Skin epidermis (tissue), 12 donors: ENCODE measurements at regions not wholly inside any gene's neighbourhood (a gene's known extent, or its start where the extent isn't known, plus 50 kb on each side); places are given as distances from the start of the nearest gene placed in this dataset.
"Not testable (repeated sequence)": the region's sequence is repeated elsewhere in the genome, so short reads cannot be mapped to it uniquely, and the experiment has no call there.

Experiments used
- H3K27ac ChIP-seq, 21 experiments: fragments of 200-600 bp; sonication (generic) in 11 of 21; one replicate each; pipeline ENCODE4 v1.5.0; 2020; ENCODE audit warnings: mild to moderate bottlenecking in 3 of 21, inconsistent platforms in 2 of 21, moderate library complexity in 2 of 21
- H3K4me3 ChIP-seq, 7 experiments: fragments of 200-600 bp; sonication (generic) in 2 of 7; one replicate each; pipeline ENCODE4 v1.5.0; 2020; ENCODE audit warnings: inconsistent platforms in 2 of 7, mild to moderate bottlenecking in 2 of 7, moderate library complexity in 1 of 7

DNA sequence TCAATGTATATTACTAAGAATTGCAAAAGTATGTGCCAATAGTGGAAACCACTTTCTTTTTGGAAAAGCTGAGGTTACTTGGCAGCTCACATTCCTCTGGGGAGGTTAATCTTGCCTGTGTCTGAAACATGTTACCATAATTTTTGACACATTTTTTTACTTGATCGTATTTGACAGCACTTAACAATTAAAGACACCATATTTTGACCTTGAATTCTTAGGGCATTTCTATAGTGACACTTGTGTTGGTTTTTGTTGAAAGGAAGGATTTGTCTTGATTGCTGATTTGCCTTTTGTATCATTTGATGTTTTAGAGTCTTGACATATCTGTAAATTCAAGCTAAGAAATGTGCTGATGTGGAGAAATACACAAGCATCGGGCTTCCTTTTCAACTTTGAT, 2135.5 kb downstream of the PCDH7 start:
- no peak overlapping the region for H3K27ac ChIP-seq

DNA sequence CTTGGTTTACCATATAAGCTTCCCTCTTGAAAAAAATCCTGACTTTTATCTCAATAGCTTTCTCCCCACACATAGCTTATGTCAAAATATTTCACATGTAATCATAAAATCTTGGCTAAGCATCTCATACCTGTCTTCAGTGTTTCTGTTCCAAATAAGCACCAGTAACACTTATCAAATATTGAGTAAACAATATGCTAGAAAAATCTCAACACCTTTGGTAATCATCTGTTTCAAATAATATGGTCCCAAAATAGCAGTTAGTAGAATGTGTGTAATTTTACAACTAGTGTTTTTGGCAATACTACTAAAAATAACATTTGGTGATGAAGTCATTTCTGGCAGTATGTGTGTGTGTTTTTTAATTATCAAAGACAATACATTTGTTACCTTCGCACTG, 2138.2 kb downstream of the PCDH7 start:
- H3K4me3 ChIP-seq = no peak overlapping the region
- H3K27ac ChIP-seq = no peak overlapping the region

More for the DNA sequence above, 2135.5 kb downstream of the PCDH7 start:
- no peak overlapping the region for H3K4me3 ChIP-seq

DNA sequence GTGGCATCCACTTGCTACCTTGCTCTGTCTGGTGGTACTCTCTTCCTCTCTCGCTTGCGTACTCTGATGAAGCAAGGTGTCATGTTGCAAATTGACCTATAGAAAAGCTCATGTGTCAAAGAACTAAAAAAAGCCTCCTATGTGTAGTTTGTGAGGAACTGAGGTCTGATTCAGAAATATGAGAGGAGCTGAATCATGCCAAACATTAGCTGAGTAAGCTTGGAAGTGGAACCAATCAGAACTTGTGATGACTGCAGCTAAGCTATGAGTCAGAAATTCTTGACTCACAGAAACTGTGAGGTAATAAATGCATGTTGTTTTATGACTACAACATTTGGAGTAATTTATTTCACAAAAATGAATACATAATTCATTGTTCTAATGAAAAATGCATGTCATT, 2138.8 kb downstream of the PCDH7 start:
- Histone ChIP-seq H3K4me3 (no peak overlapping the region), H3K27ac (no peak overlapping the region)

DNA sequence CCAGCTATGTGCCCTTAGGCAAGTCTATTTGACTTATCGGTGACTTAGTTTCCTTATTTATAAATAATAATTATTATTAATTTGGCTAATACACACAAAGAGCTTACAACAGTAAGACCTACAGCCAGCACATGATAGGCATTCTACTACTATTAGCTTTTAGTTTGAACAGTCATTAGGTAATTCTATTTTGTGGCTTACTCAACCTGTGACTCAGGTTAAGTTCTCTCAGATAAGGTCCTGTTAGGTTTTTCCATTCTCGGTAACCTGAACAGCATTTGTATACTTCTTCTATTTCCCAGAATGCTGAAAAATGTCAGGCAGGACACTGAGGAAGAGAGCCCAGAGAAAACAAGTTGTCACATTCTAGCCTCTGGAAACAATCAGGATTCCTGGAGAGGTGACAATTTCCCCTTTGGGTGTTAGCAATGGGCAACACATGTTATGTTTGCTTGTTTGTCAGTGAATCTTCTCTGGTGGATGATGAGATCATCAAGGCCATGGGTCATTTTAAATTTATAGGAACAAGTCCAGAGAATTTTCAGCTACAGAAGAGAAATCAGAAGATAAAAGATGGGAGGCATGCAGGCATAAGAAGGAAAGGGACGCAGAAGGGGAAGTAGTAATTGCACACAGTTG, 2144.7 kb downstream of the PCDH7 start:
- no peak overlapping the region for H3K4me3 ChIP-seq
- no peak overlapping the region for H3K27ac ChIP-seq

DNA sequence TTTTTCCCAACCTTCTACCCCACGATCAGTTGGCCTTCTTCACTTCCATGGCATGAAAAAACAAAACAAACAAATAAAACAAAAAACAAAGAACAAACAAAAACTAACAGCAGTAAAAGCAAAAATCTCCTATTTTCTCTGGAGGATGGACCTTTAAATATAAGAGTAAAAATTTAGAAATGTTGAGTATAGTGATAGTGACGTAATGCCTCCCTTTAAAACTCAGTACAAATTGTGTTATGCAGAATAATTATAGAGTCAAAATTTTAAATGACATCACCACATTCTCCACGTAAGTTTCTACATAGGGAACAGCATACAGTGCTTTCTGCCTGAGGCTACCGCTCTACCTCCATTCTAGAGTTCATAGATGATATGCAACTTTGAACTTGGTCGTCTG, 2156.4 kb downstream of the PCDH7 start:
- Histone ChIP-seq H3K4me3 (no peak overlapping the region), H3K27ac (no peak overlapping the region)

DNA sequence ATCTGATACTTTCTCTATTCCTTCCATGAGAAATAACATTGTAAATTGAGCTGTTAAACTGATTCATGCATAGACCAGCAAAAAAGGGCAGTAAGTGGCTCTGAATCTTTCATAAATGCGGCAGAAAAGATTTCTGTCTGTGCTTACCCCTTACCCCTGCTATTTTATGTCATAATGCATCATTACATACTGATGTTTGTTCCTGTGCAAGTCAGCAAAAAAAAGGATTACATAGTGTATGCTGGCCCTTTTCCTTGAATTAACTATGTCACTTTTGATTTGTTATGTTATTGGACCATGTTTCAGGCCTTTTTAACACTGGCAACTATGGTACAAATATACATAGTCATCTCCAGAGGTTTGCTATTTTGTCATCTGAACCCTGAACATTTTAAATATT, 2159.7 kb downstream of the PCDH7 start:
- H3K4me3 ChIP-seq = no peak overlapping the region
- H3K27ac ChIP-seq = no peak overlapping the region

DNA sequence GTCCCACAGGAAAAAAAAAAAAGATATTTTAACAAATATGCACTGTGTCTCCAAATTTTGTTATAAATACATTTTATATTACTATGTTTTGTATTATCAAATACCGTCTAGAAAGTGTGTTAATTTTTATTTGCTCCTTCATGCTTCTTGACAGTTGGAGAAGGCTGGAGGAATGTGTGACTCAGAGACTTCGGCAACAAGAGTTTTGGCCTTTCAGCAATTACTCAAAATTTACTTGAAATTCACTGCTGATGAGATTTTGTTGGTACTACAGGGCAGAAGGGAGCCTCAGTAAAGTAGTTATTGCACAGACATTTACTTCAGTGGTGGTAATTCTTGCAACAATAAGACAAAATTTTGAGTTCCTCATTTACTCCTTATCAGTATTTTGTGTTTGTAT, 2164.0 kb downstream of the PCDH7 start:
- Histone ChIP-seq H3K27ac (no peak overlapping the region), H3K4me3 (no peak overlapping the region)

DNA sequence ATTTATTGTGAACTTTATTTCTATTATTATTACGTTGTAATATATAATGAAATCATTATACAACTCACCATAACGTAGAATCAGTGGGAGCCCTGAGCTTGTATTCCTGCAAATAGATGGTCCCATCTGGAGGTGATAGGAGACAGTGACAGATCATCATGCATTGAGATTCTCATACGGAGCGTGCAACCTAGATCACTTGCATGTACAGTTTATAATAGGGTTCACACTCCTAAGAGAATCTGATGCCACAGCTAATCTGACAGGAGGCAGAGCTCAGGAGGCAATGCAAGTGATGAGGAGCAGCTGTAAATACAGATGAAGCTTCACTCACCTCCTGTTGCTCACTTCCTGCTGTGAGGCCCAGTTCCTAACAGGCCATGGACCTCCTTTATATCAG, 2170.2 kb downstream of the PCDH7 start:
- Histone ChIP-seq H3K27ac (no peak overlapping the region), H3K4me3 (no peak overlapping the region)

DNA sequence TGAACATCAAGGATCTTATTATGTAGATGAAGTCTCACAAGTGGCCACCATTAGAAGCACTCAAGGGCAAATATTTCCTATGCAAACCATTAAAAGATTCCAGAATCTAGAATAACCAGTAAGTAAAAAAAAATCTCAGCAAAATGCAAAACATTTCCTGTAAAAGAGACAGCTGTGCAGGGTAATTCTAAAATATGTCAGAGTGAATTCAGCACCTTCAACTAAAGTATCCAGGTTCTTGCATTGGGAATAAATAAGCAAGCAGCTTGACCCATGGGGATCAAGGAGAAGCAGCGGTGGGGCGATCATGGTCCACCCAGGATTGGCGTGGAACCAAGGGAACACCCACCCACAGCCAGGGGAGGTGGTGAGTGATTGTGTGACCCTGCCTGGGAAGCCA, 2188.9 kb downstream of the PCDH7 start:
- Histone ChIP-seq H3K27ac (no peak overlapping the region), H3K4me3 (no peak overlapping the region)

DNA sequence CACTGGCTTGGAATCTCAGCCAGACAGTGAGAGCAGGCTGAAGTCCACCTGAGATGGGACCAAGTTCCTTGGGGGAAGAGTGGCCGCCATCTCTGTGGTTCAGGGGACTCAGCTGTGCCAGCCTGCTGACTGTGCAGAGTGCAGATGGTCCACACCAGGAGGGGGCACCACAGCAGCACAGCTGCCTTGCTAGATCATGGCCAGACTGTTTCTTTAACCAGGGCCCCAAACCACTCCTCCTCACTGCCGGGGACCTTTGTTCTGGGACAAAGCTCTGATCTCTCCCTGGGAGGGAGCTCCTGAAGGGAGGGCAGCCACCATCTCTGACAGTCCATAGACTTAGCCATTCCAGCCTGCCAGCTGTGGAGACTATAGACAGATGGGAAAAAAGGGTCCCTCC, 2189.6 kb downstream of the PCDH7 start:
- Histone ChIP-seq H3K27ac (no peak overlapping the region), H3K4me3 (no peak overlapping the region)

DNA sequence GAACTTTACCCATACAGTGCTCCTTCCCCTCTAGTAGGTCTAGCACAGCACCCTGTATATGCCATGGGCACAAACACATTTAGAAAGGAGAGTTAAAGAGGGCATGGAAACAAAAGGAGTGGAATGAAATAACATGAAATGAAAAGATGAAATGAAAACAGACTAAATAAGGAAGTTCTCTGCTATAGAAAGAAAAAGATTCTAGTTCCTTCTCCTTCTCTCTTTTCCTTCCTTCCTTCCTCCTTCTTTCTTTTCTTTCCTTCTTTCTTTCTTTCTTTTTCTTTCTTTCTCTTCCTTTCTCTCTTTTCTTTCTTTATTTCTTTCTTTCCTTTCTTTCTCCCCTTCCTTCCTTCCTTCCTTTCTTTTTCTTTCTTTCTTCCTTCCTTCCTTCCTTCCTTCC, 2197.4 kb downstream of the PCDH7 start:
- no peak overlapping the region for H3K27ac ChIP-seq
- no peak overlapping the region for H3K4me3 ChIP-seq

DNA sequence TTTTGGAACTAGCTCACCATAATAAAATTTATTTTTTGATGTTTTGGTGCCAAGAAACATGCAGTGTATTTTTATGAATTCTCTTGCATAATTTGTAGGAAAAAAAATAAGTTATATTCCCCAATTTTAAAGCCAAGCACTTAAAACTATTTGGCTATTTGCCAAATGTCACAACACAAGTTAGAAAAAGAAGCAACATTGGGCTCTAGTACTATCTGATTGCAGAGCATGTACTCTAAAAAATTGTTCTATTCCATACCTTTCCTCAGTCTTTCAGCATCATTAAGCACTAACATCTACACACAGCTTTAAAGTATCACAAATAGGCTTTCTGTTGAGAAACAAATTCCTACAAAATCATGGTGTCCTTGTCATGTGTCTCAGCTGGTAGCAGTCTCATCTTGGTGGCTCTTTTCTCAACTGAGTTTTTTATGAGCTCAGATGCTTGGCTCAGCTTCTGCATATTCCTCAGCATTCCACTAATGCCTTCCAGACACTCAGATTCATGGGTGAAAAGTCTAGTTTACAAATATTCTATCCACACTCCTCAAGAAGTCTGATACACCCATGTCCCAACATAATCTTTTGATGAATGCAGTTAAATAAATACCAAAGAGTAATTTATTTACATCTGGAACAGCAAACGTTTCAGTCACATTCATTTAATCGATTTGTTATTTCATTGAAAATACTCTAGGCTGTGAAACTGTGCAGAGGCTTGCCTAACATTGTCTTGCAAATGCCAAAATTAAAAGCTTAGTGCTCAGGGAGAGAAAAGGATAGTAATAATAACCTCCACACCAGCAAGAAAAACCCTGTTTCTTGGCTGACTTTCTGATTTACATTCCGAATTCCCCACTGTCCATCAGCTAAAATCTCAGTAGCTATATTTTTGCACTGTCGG, 2209.9 kb downstream of the PCDH7 start:
- Histone ChIP-seq H3K4me3 (no peak overlapping the region), H3K27ac (no peak overlapping the region)

DNA sequence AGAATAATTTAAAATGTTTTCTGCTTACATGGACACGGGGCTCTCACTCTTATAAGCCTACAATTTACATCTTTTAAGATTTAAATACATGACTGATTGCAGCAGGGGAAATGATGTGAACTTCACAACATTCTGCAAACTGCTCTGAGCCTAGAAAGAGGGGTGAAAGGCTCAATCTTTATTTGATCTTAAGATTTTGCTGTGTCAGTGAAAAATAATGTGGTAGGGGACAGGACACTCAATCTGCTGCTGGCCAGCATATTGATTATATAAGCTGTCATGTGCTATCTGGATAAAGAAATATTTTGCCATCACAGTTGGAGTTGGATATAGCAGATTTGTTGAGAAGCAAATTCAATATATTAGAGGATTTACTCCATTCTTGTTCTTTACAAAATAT, 2210.5 kb downstream of the PCDH7 start:
- Histone ChIP-seq H3K27ac (no peak overlapping the region), H3K4me3 (no peak overlapping the region)

DNA sequence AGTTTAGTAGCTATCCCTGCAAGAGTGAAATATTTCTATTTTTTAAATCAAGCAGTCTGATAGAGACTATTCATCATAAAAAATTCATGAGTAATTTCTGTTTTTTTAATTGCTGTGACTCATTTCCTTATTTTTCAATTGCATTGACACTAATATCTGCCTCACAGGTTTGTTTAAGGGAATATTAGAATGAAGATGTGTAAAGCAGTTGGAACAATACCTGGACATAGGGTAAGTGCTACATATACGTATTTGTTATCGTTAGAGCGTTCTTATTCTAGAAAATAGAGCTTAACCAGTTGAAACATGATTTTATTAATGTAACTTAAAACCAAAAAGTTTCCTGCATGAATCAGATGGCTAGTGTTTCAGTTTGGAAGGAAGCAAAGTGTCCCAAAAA, 2211.3 kb downstream of the PCDH7 start:
- no peak overlapping the region for H3K27ac ChIP-seq

DNA sequence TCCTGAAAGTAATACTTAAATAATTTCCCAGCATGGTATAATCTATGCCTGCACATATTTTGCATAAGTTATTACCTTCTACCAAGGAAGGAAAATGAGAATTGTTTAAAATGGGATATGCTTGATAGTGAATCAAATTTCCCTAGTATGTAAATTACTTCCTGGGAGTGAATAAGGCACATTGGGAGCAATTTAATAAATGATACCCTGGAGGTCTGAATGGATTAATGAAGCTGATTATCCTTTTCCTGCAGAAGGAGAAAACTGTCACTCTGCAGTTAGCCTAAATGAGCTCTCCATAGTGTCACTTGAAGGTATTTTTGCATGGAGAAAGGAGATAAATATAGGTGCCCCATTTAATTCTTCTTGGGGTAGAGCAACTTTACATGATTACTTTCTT, 2212.0 kb downstream of the PCDH7 start:
- no peak overlapping the region for H3K27ac ChIP-seq
- no peak overlapping the region for H3K4me3 ChIP-seq

More for the DNA sequence above, 2211.3 kb downstream of the PCDH7 start:
- no peak overlapping the region for H3K4me3 ChIP-seq

DNA sequence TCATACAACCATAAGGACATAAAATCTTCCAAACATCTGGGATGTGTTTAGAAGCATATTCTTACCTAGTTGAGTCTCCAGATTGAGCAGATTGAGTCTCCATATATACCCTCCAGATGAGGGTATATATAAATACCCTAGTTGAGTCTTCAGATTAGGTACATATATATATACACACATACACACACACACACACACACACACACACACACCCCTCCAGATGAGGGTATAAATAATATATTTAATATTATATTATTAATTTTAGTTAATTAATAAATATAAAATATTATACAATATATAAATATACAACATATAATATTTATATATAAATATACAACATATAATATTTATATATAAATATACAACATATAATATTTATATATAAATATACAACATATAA, 2219.1 kb downstream of the PCDH7 start:
- not testable (repeated sequence) for H3K4me3 ChIP-seq, H3K27ac ChIP-seq

DNA sequence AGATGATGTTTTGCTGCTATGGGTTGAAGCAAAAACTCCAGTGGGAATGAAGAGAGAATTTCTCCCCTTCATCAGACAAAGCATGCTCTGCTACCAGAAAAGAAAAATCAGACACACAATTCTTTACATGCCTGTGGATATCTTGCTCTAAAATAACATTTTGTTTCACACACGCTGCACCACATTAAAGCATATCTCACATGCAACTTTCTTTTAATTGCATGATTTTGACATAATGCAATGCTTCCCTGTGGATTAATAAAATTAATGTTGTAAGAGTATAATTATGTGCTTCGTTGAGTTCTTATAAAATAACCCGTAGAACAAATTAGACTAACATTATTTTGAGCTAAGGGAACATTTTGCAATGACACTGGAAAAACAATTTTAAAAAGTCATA, 2230.7 kb downstream of the PCDH7 start:
- no peak overlapping the region for H3K27ac ChIP-seq
- no peak overlapping the region for H3K4me3 ChIP-seq

DNA sequence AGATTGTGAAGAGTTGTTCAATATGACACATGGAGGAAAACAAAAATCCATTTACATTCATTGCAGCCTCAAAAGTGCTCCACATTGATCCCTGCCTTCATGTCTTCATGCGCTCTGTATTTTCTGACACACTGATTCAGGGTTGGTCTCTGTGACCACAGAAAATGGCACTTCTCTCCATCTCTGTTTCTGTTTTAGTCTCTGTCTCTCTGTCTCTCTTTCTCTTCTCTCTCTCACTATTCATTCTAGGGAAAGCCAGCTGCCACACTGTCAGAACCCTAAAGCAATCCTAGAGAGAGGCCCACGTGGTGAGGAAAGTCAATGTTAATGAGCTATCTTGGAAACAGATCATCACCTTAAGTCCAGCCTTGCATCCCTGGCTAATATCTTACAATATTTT, 2238.4 kb downstream of the PCDH7 start:
- Histone ChIP-seq H3K4me3 (no peak overlapping the region), H3K27ac (no peak overlapping the region)

DNA sequence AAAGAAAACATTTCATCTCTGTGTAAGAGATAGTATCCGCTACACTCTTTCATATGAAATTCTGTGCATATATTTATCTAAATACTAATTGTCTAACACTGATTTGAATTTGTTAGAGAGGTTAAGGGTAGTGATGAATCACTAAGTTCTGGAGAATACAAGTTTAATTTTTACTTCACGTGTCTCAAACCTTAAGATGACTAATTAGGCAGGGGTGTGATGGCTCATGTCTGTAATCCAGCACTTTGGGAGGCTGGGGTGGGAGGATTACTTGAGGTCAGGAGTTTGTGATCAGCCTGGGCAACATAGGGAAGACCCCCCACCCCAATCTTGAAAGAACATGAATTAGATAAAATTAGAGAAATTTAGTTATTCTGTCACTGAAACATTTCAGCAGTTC, 2241.9 kb downstream of the PCDH7 start:
- no peak overlapping the region for H3K4me3 ChIP-seq
- H3K27ac ChIP-seq = no peak overlapping the region

DNA sequence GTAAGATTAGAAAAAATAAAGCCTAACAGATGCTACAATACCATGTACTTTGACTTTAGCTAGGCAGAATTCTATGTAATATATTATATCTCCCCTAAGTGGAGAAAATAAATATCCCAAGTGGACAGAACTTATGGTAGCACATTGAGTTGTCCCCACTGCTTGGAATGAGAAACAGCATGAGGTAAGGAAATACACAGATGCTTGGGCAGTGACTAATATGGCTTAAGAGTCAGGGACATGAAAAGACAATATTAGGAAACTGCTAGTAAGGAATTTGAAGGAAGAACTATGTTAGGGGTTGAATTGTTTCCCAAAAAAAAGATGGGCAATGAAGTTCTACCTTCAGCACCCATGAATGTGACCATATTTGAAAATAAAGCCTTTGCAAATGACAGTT, 2265.1 kb downstream of the PCDH7 start:
- Histone ChIP-seq H3K27ac (no peak overlapping the region), H3K4me3 (no peak overlapping the region)

DNA sequence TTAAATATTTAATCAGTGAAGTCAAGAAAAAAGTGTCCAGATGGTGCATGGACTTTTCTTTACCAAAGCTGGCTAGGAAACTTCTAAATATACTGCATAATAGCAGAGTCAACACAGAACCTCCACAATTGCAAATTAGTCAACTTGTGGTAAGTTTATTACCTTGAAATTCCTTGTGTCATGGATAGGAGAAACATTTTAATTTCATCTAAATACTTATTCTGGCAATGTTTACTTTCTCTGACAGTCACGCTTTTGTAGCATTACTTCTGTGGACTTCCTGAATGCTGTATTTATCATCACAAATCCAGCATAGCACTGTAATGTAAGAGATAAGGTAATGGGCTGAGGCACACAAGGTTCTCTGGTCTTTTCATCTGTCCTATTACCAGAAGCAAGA, 2266.1 kb downstream of the PCDH7 start:
- Histone ChIP-seq H3K4me3 (no peak overlapping the region), H3K27ac (no peak overlapping the region)

DNA sequence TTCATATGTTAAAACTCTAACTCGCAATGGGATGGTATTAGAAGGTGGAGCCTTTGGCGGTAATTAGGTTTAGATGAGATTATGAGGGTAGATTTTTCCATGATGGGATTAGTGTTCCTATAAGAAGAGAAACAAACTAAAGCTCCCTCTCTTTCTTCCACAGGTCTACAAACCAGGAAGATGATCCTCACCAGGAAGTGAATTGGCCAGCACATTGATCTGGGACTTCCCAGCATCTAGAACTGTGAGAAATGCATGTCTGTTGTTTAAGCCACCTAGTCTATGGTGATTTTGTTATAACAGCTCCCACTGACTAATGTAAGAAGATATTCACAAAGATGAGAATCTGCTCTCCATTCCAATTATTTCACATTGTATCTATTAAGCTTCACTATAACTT, 2266.9 kb downstream of the PCDH7 start:
- H3K4me3 ChIP-seq = no peak overlapping the region
- H3K27ac ChIP-seq = no peak overlapping the region
